NK-92 treated with Interleukin-12 subunit alpha and Interleukin-12 subunit beta, amount 100 ng/mL, for 24 hours (cell line): ENCODE measurements at regions not wholly inside any gene's neighbourhood (a gene's known extent, or its start where the extent isn't known, plus 50 kb on each side); places are given as distances from the start of the nearest gene placed in this dataset.
"Not testable (repeated sequence)": the region's sequence is repeated elsewhere in the genome, so short reads cannot be mapped to it uniquely, and the experiment has no call there.

Experiments used
- DNase-seq: peaks from one replicate; lab custom pipeline; 2025; lab: John Stamatoyannopoulos, UW

DNA sequence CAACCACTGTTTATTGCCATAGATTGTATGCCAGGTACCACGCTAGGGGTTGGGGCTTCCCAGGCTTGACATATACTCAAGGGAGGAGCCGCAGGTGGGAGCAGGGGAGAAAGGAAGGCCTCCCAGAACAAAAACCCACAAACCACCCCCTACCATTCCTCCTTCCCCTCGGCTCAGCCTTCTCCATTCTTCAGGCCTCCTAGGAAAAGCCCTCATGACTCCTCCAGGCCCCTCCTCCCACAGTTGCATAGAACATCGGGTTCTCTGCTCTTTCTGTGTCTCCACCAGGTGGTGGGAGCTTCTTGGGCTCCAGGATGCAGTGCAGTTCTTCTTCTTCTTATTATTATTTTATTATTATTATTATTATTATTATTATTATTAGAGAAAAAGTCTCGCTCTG is 80.3 kb downstream of the ZFP36L2 start:
- no peak for DNase-seq

DNA sequence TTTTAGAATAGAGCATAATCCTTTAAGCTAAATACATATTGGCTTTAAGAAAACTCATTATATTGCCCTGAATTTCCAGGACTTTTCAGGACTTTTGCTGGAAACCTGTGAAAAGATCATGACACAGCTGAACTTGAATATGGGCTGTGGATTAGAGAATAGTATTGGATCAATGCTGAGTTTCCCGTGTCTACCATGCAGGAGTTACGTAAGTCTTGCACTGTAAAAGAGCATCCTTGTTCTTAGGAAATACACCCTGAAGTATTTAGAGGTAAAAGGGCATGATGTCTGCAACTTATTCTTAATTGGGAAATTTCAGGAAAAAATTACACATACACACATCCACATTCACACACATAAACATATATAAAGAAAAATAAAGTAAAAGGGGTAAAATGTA is 82.1 kb downstream of the ZFP36L2 start:
- no peak for DNase-seq

DNA sequence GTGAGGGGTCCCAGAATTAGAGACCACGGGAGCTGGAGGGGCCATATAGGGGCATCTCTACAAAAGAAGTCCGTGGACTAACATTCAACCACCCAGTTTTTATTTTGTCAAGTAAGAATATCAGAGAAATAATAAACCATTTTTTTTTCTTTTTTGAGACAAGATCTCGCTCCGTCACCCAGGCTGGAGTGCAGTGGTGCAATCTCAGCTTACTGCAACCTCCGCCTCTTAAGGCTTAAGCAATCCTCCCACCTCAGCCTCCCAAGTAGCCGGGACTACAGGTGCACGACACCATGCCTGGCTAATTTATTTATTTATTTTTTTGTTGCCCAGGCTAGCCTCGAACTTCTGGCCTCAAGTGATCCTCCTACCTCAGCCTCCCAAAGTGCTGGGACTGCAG is 82.7 kb downstream of the ZFP36L2 start:
- no peak for DNase-seq

DNA sequence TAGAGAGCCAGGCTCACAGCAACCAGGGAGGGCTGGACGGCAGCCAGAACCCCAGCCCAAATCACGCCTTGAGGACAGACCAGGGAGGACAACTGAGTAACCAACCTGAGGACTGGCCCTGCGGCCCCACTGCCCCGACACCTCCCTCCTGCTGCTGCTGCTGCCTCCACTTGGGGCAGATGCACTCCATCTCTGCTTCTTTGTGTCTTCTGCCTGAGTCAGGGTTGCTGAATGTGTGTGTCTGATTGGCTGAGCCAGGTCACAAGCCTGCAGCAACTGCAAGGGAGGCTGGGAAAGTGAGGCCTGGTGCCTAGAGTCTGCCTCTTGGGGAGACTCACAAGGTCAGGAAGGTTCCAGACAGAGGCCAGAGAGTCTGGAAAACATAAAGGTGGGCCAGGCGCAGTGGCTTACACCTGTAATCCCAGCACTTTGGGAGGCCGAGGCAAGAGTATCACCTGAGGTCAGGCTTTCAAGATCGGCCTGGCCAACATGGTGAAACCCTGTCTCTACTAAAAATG is 83.4 kb downstream of the ZFP36L2 start:
- DNase-seq: peak; percentile 68

DNA sequence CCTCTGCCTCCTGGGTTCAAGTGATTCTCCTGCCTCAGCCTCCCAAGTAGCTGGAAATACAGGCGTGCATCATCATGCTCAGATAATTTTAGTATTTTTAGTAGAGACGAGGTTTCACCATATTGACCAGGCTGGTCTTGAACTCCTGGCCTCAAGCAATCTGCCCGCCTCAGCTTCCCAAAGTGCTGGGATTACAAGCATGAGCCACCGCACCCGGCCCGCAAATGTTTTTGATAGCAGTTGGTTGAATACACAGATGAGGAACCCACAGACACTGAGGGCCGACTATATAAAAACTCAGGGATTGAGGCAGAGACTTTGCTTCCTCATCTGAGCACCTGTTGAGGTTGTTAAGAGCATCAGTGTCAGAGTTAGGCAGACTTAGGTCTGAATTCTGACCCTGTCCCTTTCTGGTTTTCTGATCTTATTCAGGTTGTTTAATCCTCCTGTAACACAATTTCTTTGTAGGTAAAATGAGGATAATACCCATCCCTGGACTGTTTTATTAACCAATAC is 84.7 kb downstream of the ZFP36L2 start:
- not testable (repeated sequence) for DNase-seq

DNA sequence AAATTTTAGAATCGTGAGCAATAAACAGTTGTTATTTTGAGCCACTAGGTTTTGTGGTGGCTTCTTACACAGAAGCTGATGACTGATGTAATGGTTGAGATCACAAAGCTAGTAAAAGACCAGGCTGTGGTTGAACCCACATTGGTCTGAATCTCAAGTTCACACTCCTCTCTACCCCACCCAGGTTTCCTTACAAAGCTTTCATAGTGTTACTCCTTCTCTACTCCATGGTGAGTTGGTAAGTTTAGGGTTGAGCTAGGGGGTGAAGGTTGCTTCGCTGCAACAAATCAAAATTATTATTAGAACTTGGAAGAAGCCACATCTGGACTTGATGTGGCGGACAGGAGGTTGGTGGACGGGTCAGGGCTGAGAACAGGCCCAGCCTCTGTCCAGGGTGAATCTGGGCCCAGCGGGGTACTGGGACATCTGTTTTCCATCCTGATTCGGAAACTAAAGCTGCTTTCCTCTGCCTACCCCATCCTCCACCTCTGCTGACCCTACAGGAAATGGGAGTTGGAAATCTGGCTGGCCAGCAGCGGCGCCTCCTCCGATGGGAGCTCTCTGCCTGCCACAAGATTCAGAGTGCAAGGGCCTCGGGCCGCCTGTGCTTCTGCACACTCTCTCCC is 86.3 kb downstream of the ZFP36L2 start:
- DNase-seq: no peak

DNA sequence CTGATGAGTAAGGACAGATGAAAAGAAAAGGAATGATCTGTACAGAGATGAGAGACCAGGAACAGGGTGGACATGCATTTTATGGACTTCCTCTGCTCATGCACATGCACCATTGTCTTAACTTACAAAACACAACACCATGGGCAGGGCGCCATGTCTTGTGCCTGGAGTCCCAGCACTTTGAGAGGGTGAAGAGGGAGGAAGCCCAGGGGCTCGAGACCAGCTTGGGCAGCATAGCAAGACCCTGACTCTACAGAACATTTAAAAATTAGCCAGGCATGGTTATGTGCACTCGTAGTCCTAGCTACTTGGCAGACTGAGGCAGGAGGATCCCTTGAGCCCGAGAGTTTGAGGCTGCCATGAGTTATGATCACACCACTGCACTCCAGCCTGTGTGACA is 86.9 kb downstream of the ZFP36L2 start:
- DNase-seq: no peak

DNA sequence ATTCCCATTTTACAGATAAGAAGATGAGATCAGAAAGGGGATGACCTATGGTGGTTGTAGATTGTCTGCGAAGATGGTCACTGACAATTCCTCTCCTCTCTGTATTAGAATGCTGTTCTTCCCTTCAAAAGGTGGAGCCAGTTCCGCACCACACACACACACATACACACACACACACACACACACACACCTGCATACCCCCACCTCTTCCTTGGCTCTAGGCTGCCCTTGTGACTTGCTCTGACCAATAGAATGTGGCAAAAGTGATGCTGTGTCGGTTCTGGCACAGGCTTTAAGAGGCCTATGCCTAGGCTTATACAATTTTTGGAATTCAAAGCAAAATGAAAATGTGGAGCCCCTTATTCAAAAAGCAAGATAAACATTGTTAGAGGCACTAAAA is 88.0 kb downstream of the ZFP36L2 start:
- no peak for DNase-seq

DNA sequence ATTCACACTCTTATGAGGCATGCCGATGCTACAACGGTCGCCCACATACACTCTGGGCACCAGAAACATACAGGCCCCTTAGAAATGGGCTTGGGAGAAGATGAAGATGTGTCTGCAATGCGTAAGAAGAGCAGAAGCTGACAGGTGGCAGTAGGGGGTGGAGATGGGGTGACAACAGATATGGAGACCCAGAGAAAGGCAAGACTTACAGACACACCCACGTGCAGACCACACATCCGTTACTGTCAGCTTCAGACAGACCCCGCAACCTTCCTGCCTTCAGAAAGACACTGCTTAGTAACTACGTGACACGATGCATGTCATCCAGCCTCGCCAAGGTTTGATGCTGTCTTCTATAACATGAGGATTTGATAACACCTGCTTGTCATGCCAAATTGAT is 89.5 kb downstream of the ZFP36L2 start:
- peak; percentile 78 for DNase-seq

DNA sequence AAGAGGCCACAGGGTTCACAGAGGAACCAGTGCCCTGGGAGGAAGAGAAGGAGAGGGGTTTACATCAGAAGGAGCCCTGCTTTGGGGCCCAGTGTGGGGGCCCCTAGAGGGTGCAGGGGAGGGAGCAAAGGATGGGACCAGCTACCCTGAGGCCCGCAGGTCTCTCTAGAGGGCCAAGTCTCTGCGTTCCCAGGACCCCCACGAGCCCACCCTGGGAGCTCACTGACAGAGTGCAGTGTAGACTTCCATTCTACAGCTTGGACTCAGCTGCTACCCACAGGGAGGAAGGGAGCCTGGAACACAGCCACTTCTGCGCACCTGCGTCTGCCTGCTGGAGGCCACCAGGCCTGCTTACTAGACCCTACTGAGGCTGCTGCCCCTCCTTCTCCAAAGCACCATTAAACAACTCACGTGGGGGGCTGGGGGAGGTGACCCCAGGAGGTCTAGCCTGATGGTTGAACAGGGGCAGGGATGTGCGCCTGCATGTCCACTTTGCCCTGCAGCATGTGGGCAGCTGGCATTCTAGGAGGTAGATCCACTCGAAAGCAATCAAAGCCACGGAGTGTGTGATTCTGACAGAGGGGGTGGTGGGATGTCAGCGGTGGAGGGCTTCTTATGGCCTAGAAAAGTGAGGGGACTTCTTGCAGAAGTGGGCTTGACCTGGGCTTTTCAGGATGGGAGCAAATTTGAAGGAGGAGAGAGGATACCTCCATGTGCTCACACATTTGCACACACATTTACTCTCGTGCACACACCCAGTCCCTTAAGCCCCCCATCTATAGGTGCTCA is 90.2 kb downstream of the ZFP36L2 start:
- no peak for DNase-seq

DNA sequence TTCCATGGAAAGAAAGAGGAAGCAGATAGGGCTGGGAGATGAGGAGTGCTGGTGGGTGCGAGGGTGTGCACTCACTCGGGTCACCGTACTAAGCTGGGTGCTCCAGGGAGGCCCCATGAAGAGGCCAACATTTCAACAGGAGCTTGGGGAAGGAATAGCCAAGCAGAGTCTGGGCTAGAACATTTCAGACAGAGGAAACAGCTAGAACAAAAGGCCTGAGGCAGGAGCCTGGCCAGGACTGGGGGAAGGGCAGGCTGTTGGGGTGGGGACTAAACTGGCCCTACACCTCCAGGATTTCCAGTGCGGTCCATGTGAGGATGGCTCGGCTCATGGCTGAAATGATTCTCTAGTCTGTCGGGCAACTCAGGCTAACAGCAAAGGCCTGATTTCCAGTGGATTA is 90.8 kb downstream of the ZFP36L2 start:
- no peak for DNase-seq

DNA sequence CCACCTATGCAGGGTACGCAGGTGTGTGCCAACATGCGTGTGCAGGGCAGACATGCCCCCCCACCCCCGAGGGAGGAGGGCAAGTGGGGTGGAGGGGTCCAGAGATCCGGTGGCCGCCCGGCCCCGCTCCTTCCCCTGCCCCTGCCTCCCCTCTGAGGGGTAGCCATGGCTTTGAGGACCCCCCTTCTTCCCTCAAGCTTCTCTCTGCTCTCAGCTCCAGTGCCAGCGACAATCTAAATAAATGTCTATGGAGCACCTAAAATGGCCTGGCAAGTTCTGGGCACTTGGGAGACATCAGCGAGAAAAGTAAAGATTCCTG is 91.9 kb downstream of the ZFP36L2 start:
- no peak for DNase-seq

DNA sequence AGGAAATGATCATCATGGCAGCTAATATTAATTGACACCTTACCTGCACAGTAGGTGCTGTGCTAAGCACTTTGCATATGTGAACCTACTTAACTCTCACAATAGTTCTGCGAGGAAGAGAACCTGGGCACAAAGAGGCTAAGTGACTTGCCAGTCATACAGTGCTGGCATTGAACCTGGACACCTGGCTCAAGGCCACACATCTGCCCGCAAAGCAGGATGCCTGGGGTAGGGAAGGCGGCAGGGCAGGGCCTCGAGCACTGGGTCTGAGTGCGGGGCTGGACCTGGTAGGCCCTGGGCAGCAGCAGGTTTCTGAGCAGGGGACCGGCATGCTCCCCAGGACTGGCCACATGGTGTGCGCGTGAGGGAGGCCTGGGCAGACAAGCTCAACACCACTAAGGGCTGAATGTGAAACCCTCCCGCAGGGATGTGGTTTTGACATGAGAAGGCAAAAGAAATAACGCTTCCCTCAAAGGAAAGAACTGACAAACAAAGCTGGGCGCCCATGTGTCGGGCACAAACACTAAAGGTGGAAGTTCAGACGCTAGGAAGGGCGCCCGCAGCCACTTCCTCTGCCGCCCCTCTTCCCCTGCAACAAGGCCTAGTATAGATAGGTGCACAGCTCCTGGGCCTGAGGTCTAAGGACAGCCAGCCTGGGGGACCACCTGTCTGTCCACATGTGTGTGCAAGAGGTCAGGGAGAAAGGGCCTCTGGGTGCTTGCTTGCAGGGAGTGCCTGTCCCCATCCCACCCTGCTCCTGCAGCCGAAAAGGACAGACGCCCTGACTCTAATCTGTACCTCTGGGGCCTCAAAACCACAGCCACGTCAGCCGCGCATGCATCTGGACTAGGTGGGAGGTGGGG is 92.5 kb downstream of the ZFP36L2 start:
- DNase-seq: peak; percentile 78

DNA sequence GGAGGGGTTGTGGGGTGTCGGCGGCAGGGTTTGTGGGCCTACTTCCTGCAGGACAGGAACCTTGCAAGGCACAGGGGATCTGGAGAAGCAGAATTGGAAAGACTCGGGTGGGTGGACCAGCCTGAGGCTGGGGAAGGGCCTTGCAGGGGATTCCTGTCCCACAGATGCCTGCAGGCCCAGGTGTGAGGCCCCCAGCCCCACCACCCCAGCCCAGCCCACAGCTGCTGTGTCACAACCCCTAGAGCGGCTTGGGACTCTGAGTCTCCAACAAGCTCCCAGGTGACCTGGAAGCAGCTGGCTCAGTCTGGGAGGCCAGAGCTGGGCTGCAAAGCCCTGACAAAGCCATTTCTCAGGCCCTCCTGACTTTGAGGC is 93.1 kb downstream of the ZFP36L2 start:
- no peak for DNase-seq

DNA sequence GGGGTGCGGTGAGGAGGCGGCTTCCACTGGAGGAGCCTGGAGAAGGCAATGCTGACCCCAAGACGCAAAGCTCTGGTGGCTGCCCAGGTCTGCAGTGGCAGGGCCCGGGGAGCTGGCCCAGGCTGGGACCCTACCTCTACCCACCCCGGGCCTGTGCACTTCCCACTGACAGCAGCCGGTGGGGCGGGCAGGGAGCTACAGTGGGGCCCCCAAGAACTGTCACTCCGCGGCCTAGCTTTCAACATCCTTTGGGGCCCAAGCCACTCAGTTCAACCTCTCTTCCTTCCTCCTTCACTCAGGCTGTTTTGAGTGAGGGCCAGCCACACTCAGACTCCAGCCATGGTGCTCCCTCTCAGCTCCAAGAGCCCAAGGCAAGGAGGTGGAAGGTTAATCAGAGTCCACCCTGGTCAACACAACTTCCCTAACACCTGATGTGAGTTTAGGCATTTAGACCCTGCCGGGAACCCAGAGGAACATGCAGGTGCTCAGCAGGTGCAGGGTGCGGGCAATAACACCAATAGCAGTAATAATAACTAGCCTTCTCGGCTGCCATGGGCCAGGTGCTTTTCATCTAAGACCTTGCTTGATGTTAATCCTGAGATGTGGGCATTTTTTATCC is 93.6 kb downstream of the ZFP36L2 start:
- no peak for DNase-seq

DNA sequence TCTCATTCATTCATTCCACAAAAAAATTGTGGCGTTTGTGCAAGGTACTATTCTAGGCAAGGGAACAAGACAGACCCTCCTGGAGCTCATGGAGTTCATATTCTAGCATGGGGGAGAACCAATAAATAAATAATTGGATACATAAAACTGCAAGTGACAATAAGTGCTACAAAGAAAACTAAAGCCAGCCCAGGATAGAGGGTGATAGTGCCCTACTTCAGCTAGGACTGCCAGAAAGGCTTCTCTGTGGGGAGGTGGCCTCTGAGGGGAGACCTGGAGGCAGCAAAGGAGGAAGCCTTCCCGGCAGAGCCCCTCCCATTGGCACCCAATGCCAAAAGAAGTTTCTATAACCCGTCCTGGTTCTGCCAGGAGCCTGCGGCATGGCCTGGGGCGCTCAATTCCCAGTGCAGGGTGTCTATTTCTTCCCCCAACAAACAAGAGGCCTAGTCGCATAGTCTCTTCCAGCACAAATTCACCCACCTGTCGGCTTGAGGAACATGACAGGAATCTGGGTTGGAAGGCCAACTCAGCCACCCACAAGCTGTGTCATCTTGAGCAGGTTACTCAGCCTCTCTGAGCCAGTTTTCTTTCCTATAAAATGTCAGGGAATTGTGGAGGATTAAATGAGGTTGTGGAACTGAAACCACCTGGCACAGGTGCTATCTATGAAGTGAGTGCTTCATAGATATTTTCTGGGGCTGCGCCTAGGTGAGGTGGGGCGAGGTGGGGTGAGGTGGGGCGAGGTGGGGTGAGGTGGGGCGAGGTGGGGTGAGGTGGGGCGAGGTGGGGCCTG is 94.3 kb downstream of the ZFP36L2 start:
- no peak for DNase-seq

DNA sequence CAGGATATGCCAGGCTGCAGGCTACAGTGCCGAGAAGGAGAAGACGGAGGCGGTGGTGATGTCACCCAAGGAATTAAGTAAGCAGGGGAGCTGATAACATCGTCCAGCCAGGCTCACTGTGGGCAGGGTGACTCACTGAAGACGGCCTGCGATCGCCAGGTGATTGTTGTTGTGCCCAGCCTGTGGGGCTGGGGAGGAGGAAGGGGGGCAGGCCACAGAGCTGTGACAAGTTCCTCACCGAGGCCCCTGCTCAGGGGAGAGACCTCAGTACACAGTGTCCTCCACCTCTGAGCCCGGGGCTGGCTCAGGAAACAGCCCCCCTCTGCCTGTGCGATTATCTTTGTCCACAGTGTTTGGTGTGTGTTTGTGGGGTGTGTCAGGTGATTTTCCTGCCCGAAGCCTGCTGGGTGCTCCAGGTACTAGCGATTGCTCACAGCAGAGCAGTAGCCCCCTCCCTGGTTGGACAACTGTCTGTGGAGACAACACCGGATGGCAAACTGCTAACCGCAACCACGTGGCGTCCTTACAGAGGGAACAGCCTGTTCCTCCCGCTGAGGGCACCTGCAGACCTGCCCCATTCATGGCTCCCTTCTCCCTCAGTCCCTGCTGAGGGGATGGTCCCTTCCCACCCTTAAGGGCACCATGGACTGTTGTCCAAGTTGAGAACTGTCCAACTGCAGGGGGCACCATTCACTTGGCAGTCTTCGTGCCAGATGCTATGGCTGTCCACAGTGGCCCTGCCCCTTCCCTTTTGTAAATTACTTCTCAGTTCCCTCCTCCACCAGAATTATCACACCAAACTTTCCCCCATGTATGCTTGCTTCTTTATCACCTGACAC is 95.1 kb downstream of the ZFP36L2 start:
- peak; percentile 93 for DNase-seq

DNA sequence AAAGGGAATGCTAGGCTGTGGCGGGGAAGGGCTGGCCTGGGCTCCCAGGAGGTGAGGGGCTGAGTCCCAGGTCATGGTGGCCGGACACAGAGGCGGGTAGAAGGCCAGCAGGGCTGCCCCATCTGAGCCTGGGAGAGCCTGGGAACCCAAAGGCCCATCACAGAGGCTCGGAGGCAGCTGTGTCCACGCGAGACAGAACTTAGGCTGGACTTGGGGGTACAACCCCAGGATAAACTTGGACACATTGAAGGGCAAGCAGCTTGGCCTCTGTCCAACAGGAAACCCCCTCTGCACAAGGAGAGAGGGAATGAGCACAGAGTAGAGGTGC is 95.9 kb downstream of the ZFP36L2 start:
- no peak for DNase-seq

DNA sequence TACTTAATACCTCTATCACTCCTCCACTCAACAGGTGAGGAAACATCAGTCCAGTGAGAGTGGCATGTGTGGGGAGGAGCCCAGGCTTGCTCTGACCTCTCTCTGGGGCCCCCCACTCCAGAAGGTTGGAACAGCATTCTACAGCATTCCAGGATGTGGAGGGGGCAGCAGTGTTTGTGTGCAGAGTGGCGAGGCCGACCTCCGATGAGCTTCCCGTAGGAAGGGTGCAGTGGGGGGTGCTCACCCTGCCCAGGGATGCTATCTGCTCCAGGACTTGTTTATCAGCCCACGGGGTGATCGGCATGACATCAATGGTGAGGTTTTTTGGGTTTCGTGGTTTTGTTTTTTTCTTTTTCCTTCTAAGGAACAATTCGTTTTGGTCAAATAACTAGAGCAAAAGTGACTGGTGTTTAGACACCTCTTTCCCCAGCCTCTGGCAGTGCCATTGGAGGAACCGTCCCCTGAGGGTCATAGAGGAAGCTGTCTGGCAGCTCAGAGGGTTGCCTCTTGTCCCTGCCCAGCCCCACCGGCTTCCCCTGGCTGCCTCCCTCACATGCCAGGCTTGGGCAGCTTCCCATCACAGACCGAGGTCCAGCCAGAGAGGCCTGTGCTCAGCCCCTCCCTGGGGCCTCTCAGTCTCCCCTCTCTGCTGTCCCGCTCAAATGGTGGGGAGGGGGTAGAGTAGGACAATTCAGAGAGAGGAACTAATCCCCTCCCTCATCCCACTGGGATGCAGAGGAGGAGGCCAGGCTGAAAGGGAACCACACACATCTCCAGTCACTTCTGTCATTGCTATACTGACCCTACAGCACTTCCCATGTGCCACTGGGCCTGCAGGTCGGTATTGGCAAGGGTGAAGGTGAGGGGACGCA is 96.5 kb downstream of the ZFP36L2 start:
- no peak for DNase-seq

DNA sequence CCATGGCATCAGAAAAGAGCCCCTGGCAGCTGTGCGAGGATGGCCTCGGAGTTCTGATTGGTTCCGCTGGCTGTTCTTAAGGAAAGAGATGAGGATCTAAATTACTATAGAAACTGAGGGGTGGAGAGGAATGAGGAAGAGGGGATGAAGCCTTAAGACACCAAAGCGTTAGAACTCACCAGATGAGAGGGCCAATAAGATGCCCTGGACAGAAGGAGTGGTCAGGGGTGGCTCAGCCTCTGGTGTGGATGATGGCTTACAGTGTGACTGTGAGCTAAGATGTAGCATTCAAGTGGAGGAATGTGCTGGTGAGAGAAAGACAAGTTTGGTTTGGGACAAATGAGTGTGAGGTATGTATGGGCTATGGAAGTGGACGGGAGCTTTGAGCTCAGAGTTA is 97.8 kb downstream of the ZFP36L2 start:
- no peak for DNase-seq
